GM21367 (cell line): ENCODE measurements at regions not wholly inside any gene's neighbourhood (a gene's known extent, or its start where the extent isn't known, plus 50 kb on each side); places are given as distances from the start of the nearest gene placed in this dataset.
"Not testable (repeated sequence)": the region's sequence is repeated elsewhere in the genome, so short reads cannot be mapped to it uniquely, and the experiment has no call there.

Experiments used
- ATAC-seq: cut with Tn5 transposase; IDR thresholded peaks from one replicate; pipeline ENCODE4 v1.9.1; 2021; ENCODE audit not compliant: unreplicated experiment

GRCh38 chr1:233473549-233474204 is 140.2 kb upstream of the KCNK1 start:
- no peak for ATAC-seq

- ATAC-seq, result no peak
Measured at GRCh38 chr1:233477359-233477758, 136.5 kb upstream of the KCNK1 start.

- no peak for ATAC-seq
Measured at GRCh38 chr1:233478611-233479010, 135.3 kb upstream of the KCNK1 start.

- ATAC-seq, result no peak
Measured at GRCh38 chr1:233479110-233479890, 134.6 kb upstream of the KCNK1 start.

GRCh38 chr1:233480198-233480597 is 133.7 kb upstream of the KCNK1 start:
- ATAC-seq, result no peak

GRCh38 chr1:233482388-233482787 is 131.5 kb upstream of the KCNK1 start:
- no peak for ATAC-seq

- ATAC-seq, result no peak
Measured at GRCh38 chr1:233485385-233485784, 128.5 kb upstream of the KCNK1 start.

- no peak for ATAC-seq
Measured at GRCh38 chr1:233485809-233486398, 128.0 kb upstream of the KCNK1 start.

- ATAC-seq, result no peak
Measured at GRCh38 chr1:233487408-233487807, 126.5 kb upstream of the KCNK1 start.

GRCh38 chr1:233489411-233489810 is 124.5 kb upstream of the KCNK1 start:
- no peak for ATAC-seq

GRCh38 chr1:233490488-233490887 is 123.4 kb upstream of the KCNK1 start:
- ATAC-seq, result no peak

GRCh38 chr1:233491953-233492620 is 121.8 kb upstream of the KCNK1 start:
- ATAC-seq, result no peak

GRCh38 chr1:233496993-233497392 is 116.9 kb upstream of the KCNK1 start:
- no peak for ATAC-seq

GRCh38 chr1:233497679-233498078 is 116.2 kb upstream of the KCNK1 start:
- ATAC-seq, result no peak

- no peak for ATAC-seq
Measured at GRCh38 chr1:233500106-233500505, 113.8 kb upstream of the KCNK1 start.

GRCh38 chr1:233503366-233503954 is 110.4 kb upstream of the KCNK1 start:
- ATAC-seq, result no peak

GRCh38 chr1:233505130-233505529 is 108.8 kb upstream of the KCNK1 start:
- ATAC-seq, result no peak

- not testable (repeated sequence) for ATAC-seq
Measured at GRCh38 chr1:233505889-233506288, 108.0 kb upstream of the KCNK1 start.

GRCh38 chr1:233509526-233509925 is 104.4 kb upstream of the KCNK1 start:
- ATAC-seq, result no peak

GRCh38 chr1:233512538-233512937 is 101.4 kb upstream of the KCNK1 start:
- no peak for ATAC-seq

GRCh38 chr1:233513431-233513830 is 100.5 kb upstream of the KCNK1 start:
- no peak for ATAC-seq
